ENCODE measurements at regions not wholly inside any gene's neighbourhood (a gene's known extent, or its start where the extent isn't known, plus 50 kb on each side); places are given as distances from the start of the nearest gene placed in this dataset.

DNA sequence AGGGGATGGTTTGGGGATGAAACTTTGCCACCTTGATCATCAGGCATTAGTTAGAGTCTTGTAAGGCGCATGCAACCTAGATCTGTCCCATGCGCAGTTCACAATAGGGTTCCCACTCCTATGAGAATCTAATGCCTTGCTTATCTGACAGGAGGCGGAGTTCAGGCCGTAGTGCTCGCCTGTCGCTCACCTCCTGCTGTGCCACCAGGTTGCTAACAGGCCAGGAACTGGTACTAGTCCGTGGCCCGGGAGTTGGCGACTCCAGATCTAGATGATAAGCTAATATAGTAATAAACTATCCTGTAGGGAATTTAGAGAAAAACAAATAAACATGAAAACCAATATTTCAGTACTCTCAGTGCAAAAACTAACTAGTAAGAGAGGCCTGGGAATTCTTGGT, 155.4 kb upstream of the ANO5 start:
- TF ChIP-seq, protein P1, sequence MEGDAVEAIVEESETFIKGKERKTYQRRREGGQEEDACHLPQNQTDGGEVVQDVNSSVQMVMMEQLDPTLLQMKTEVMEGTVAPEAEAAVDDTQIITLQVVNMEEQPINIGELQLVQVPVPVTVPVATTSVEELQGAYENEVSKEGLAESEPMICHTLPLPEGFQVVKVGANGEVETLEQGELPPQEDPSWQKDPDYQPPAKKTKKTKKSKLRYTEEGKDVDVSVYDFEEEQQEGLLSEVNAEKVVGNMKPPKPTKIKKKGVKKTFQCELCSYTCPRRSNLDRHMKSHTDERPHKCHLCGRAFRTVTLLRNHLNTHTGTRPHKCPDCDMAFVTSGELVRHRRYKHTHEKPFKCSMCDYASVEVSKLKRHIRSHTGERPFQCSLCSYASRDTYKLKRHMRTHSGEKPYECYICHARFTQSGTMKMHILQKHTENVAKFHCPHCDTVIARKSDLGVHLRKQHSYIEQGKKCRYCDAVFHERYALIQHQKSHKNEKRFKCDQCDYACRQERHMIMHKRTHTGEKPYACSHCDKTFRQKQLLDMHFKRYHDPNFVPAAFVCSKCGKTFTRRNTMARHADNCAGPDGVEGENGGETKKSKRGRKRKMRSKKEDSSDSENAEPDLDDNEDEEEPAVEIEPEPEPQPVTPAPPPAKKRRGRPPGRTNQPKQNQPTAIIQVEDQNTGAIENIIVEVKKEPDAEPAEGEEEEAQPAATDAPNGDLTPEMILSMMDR (IDR thresholded peaks at IDR 0.05; ENCODE audit: low read depth, low read length), result no peak
- Histone ChIP-seq H3K27ac (ENCODE audit: low read depth, low read length) (no peak overlapping the region), H3K27me3 (ENCODE audit: control insufficient read depth, insufficient read depth, low read length) (no peaks in the 10 kb centered on the region), H3K4me3 (ENCODE audit: low read depth, low read length) (no peak overlapping the region), H3K9me3 (ENCODE audit: control insufficient read depth, insufficient read depth, low read length) (peaks cover 6% of the 10 kb centered on the region; the same call in 1 of the 2 replicates)
- no peak for DNase-seq (ENCODE audit: low read depth, low spot score)
- ChIA-PET POLR2A (no interaction called here), CTCF (no interaction called here)

DNA sequence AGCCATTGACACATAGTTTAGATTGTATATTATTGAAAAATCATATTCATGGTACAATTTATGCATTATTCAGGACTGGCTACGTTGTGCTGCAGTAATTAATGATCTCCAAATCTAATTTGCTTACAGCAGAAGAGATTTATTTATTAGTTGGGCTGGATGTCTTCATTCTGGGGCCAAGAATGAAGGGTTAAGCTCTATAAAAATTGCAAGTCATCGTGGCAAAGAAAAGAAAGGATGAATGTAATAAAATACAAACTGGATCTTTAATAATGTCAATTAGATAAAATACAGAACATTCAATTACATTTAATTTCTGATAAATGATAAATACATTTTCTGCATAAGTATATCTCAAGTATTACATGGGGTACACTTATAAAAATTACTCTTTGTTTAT, 151.8 kb upstream of the ANO5 start:
- ChIA-PET POLR2A (no interaction called here), CTCF (no interaction called here)
- Histone ChIP-seq H3K27me3 (ENCODE audit: control insufficient read depth, insufficient read depth, low read length) (no peaks in the 10 kb centered on the region), H3K9me3 (ENCODE audit: control insufficient read depth, insufficient read depth, low read length) (peaks cover 12% of the 10 kb centered on the region; the same call in 1 of the 2 replicates), H3K27ac (ENCODE audit: low read depth, low read length) (no peak overlapping the region), H3K4me3 (ENCODE audit: low read depth, low read length) (no peak overlapping the region)
- no peak for DNase-seq (ENCODE audit: low read depth, low spot score)
- TF ChIP-seq, protein P1 (IDR thresholded peaks at IDR 0.05; ENCODE audit: low read depth, low read length), result no peak

DNA sequence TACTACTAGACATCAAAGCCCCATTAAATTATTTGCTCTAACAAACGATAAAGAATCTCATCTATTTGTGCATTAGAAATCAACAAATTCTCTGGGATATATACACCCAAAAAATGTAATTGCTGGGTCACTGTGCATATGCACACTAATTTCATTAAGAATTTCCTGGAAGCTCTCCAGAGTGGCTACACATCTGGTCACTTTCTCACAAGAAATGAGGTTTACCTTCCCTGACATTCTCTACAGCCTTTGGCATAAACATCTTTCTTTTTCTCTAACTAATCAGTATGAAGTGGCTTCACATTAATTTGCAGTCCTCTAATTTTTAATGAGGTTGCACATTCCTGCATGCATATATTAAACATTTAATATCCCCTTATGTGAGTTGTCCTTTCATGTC, 150.8 kb upstream of the ANO5 start:
- Histone ChIP-seq H3K27me3 (ENCODE audit: control insufficient read depth, insufficient read depth, low read length) (no peaks in the 10 kb centered on the region), H3K27ac (ENCODE audit: low read depth, low read length) (no peak overlapping the region), H3K9me3 (ENCODE audit: control insufficient read depth, insufficient read depth, low read length) (peaks cover 12% of the 10 kb centered on the region; the same call in 1 of the 2 replicates), H3K4me3 (ENCODE audit: low read depth, low read length) (no peak overlapping the region)
- TF ChIP-seq, protein P1 (IDR thresholded peaks at IDR 0.05; ENCODE audit: low read depth, low read length), result no peak
- no peak for DNase-seq (ENCODE audit: low read depth, low spot score)
- ChIA-PET CTCF (no interaction called here), POLR2A (no interaction called here)

DNA sequence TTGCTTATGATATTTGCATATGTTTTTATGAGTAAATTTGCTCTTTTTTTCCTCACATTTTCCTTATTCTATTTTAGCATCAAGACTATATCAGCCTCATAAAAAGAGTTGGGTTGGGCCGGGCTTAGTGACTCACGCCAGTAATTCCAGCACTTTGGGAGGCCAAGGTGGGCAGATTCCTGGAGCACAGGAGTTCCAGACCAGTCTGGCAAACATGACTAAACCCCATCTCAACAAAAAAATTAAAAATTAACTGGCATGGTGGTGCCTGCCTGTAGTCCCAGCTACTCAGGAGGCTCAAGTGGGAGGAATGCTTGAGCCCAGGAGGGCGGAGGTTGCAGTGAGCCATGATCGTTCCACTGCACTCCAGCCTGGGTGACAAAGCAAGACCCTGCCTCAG, 148.8 kb upstream of the ANO5 start:
- ChIA-PET POLR2A (no interaction called here), CTCF (no interaction called here)
- no peak overlapping the region for H3K27ac ChIP-seq (ENCODE audit: low read depth, low read length)
- H3K9me3 ChIP-seq (ENCODE audit: control insufficient read depth, insufficient read depth, low read length), result peaks cover 9% of the 10 kb centered on the region; the same call in 1 of the 2 replicates
- DNase-seq (ENCODE audit: low read depth, low spot score), result no peak
- TF ChIP-seq, protein P1 (IDR thresholded peaks at IDR 0.05; ENCODE audit: low read depth, low read length), result no peak
- H3K27me3 ChIP-seq (ENCODE audit: control insufficient read depth, insufficient read depth, low read length), result no peaks in the 10 kb centered on the region
- H3K4me3 ChIP-seq (ENCODE audit: low read depth, low read length), result no peak overlapping the region

DNA sequence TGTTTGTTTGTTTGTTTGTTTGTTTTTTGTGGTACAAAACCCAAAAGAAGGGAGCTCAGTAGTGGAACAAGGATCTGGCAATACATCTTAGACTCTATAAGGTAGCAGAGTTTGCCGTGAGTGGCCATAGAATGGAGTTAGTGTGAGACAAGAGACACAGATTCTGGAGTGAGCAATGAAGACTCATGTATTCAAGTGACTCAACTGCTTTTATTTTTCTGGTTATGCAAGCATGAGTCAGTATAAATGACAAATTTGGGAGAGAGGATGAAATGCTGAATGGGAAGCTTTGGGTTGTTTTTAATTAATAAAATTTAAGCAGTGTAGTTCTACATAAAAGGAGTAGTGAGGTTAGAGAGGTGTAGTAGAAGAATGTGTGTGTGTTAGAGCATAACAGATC, 143.6 kb upstream of the ANO5 start:
- no peaks in the 10 kb centered on the region for H3K27me3 ChIP-seq (ENCODE audit: control insufficient read depth, insufficient read depth, low read length)
- DNase-seq (ENCODE audit: low read depth, low spot score), result no peak
- TF ChIP-seq, protein P1 (IDR thresholded peaks at IDR 0.05; ENCODE audit: low read depth, low read length), result no peak
- H3K4me3 ChIP-seq (ENCODE audit: low read depth, low read length), result no peak overlapping the region
- H3K9me3 ChIP-seq (ENCODE audit: control insufficient read depth, insufficient read depth, low read length), result peaks cover 4% of the 10 kb centered on the region; the same call in 1 of the 2 replicates
- no peak overlapping the region for H3K27ac ChIP-seq (ENCODE audit: low read depth, low read length)
- ChIA-PET CTCF (interaction anchor here (0.7 kb wide), 1 partner anchor 575 kb away, joined by 3 read pairs; no protein-coding TSS in a partner anchor), POLR2A (no interaction called here)

Data from AG04450 (cell line).